Stimulated activated CD4-positive, alpha-beta T cell treated with anti-CD3 and anti-CD28 coated beads, TNF-alpha, amount 100 ng/mL, for 48 hours (primary cell): ENCODE measurements at regions not wholly inside any gene's neighbourhood (a gene's known extent, or its start where the extent isn't known, plus 50 kb on each side); places are given as distances from the start of the nearest gene placed in this dataset.

Source experiments
- DNase-seq, 3 donors: peaks; one replicate each; pipeline ENCODE4 v3.0.0-alpha.2; 2020; ENCODE audit warnings: low read depth in 3 of 3

- no peak for DNase-seq
Measured at GRCh38 chr5:162485666-162486292, 418.2 kb downstream of the GABRG2 start.

DNA sequence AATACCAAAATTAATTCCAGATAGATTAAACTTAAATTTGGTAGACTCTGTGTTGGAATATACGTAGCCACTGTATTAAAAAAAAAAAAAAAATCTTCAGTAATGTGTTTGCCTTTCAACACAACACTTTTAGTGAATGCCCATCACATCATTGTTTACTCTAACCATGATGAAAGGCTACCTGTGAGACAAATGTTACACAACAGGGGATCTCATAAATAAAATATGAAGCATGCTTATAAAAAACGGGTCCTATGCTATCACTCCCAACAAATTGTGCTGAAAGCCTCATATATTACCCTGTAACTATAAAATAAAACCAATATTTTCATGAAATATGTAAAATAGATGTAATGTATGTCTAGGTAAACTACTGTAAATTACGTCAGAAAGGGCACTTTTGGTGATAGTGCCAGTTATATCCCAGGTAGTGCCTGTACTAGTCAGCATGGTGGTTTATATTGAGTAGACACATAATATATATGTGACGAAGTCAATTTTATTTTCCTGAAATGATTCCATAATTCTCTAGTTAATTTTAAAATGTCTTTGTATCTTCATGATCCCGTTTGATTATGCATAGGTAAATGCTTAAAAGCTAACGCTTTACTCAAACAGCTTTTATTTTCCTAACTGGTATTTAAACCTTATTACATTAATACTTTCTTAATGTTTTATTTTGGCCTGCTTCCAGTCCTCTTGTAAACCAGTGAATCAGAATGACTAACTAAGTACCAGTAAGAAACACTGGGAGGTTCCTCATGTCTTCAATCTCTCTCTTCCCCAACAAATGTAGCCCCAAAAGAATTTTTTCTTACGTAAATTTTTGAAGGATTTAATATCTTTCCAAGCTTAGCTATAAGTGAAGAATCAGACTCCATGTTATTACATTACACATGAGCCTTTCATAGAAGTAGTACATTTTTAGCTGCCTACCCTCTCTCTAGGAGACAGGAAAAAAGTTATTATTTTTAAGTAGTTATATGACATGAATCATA lies 420.3 kb downstream of the GABRG2 start:
- DNase-seq, result no peak

- no peak for DNase-seq
Measured at GRCh38 chr5:162496100-162496808, 428.7 kb downstream of the GABRG2 start.

- DNase-seq, result no peak
Measured at GRCh38 chr5:162497455-162497854, 429.9 kb downstream of the GABRG2 start.

DNA sequence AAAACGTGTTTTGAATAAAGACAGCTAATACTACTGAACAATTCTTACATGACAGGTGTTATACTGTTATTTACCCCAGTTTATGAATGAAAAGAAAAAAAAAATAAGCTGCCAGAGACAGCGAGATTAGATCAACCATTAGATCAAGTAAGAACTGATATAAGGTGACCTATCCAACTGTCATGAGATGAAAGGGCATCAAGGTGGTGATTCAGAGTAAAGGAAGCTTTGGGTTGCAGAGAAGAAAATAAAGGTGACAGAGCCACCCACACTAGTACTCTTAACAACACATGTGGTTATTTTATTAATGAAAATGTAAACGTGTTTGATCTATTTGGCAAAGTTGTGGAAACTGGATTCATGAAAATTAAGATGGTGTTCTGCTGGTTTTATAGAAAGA lies 435.2 kb downstream of the GABRG2 start:
- DNase-seq, result no peak

DNA sequence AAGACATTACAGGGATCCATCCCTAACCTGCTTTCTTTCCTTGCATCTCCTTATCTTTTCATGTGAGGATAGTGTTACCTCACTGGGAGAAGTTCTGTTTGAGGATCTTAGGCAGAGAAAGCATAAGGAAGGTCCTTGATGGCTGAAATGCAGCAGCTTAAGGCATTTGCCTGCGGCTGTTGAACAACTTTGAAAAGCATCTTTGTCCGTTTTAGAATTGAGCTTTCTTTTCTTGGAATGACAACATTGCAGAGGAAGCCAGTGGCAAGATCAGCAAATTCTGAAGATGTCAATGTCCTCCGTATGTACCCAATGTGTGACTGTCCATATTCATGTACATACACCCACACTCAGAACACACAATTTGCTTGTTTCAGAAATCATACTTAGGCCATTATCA lies 436.2 kb downstream of the GABRG2 start:
- DNase-seq, result no peak

GRCh38 chr5:162512935-162513565 lies 445.5 kb downstream of the GABRG2 start:
- no peak for DNase-seq

DNA sequence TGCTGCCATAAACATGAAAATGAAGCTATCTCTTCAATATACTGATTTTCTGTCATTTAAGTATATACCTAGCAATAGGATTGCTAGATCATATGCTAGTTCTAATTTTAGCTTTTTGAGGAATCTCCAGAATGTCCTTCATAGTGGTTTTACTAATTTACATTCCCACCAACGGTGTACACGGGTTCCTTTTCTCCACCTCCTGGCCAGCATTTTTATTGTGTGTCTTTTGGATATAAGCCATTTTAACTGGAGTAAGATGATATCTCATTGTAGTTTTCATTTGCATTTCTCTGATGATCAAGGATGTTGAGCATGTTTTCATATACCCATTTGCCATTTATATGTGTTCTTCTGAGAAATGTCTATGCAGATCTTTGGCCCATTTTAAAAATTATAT lies 446.5 kb downstream of the GABRG2 start:
- no peak for DNase-seq

DNA sequence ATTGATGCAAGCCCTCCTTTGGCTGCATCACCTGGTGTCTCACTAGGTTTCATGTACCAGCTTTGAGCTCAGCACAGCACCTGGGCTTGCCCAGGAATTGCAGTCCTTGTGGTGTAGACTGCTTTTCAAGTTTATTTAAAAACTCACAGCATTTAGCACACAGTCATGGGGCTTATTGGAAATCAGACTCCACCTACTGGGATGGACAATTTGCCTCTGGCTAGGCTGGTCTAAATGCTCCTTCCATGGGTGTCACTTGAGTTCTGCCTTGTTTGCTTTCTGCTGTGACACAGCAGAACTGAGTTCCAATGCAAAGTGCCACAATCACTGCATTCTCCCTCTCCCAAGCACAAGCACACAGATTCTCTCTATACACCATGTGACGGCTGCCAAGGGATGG lies 453.3 kb downstream of the GABRG2 start:
- no peak for DNase-seq

- no peak for DNase-seq
Measured at GRCh38 chr5:162529209-162529608, 461.6 kb downstream of the GABRG2 start.

GRCh38 chr5:162529886-162530285 lies 462.3 kb downstream of the GABRG2 start:
- DNase-seq, result no peak

DNA sequence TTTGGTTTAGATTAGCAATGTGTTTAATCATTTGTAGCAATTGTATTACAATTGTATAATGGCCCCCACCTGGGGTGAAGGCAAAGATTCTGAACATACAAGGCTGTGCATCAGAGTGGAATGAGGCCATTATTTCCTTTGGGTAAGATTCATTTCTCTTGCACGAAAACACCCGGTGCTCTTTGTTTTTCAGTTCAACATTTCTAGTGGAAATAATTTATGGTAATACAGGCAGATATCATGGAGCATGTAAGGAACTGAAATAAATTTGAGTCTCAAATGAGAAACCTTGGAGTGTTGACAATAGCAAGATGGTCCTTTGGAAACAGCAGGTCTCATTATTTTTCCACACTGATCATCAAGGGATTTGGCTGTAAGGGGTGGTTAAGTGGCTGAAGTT lies 475.9 kb downstream of the GABRG2 start:
- no peak for DNase-seq

- no peak for DNase-seq
Measured at GRCh38 chr5:162544905-162545304, 477.3 kb downstream of the GABRG2 start.

DNA sequence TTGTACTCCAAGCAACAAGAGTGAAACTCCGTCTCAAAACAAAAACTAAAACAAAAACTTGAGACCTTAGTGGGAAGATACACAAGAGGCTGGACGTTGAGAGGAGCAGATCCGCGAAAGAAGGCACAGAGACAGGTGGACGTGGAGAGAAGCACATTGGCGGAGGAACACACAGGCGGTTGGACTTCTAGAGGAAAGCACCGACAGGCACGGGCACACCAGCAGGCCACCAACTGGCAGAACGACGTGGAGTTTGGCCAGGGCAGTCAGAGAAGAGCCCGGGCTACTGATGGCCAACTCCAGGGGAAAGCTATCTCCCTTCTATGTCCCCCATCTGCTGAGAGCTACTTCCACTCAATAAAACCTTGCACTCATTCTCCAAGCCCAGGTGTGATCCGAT lies 482.7 kb downstream of the GABRG2 start:
- no peak for DNase-seq

GRCh38 chr5:162558120-162558519 lies 490.5 kb downstream of the GABRG2 start:
- no peak for DNase-seq

DNA sequence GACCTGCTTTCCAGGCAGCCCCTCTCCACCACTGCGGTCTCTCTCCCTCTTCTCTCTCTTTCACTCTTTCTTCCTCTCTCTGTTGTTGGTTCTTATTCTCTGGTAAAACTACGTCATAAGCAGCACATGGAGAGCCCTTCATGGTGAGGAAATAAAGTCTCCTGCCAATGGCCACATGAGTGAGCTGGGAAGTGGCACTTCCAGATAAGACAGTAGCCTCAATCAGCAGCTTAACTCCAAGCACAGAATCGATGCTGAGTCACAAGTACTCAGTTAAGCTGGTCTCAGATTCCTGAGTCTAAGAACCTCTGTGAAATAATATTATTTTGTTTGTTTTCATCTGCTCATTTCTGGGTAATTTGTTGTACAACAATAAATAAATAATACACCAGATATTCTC lies 500.1 kb downstream of the GABRG2 start:
- no peak for DNase-seq

GRCh38 chr5:162573758-162574157 lies 506.2 kb downstream of the GABRG2 start:
- DNase-seq, result no peak

- no peak for DNase-seq
Measured at GRCh38 chr5:162591724-162592123, 524.2 kb downstream of the GABRG2 start.

GRCh38 chr5:162593881-162594280 lies 526.3 kb downstream of the GABRG2 start:
- no peak for DNase-seq

- DNase-seq, result no peak
Measured at GRCh38 chr5:162603443-162604070, 536.0 kb downstream of the GABRG2 start.

DNA sequence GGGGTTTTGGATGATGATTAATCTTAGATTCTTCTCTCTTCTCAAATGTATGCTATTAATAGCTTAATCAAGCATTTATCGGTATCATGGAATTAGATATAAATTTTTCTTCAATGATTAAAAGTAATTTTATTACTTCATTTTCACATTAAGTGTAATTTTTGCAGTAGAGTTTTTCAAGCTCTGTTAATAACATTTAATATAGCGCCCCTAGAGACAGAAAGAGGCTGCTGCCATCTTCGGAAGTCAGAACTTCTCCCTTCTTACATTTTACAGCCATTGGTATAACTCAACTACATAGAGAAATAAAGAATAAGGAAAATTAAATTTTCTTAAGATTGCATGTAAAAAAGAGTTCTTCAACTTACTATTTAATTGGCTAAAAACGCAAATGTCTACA lies 540.3 kb downstream of the GABRG2 start:
- no peak for DNase-seq
